Effector CD8-positive, alpha-beta T cell (primary cell): ENCODE measurements at regions not wholly inside any gene's neighbourhood (a gene's known extent, or its start where the extent isn't known, plus 50 kb on each side); places are given as distances from the start of the nearest gene placed in this dataset.
"Not testable (repeated sequence)": the region's sequence is repeated elsewhere in the genome, so short reads cannot be mapped to it uniquely, and the experiment has no call there.

ENCODE experiments used
- DNase-seq: peaks from one replicate; lab custom pipeline; 2025; lab: John Stamatoyannopoulos, UW

DNA sequence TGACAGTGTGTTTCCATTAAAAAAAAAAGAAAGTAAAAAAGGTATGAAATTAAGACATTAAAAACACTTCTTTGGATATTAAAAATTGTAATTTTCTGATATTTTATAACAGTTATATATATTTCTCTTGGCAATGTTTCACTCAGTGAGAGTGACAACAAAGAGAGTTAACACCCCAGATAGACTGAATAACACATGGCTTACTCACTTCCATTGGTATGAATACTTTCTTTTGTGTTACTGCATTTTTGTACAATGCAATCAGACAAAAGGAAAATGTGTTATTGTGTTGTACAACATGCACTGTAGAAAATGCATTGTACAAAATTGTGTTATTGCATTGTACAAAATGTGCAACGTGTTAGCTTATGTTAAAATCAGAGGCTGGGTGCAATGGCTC is 676.6 kb upstream of the AMELY start:
- DNase-seq = not testable (repeated sequence)

DNA sequence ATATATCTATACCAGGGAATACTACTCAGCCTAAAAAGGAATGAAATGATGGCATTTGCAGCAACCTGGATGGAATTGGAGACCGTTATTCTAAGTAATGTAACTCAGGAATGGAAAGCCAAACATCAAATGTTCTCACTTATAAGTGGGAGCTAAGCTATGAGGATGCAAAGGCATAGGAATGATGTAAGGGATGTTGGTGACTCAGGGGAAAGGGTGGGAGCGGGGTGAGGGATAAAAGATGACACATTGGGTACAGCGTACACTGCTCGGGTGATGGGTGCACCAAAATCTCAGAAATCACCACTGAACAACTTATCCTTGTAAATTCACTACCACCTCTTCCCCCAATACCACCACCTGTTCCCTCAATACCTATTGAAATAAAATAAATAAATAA is 651.0 kb upstream of the AMELY start:
- no peak for DNase-seq

- no peak for DNase-seq
These were observed 646.1 kb upstream of the AMELY start for GRCh38 chrY:7557675-7558074.

DNA sequence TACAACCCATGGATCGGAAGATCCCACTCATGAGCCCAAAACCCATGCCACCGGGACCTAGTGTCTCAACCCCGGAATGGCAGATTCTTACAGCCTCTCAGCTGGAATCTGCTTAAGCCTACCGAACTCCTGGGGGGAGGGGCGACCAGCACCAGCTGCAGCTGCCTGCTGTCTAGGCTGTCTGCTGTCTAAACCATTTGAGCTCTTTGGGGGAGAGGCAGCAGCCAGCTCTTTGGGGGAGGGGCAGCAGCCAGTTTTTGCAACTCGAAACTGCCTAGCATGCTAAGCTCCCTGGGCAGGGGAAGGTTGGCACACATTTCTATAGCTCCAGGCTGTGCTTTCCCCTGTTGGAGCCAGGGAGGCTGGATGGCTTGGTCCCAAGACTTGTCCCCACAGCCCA is 643.5 kb upstream of the AMELY start:
- no peak for DNase-seq

DNA sequence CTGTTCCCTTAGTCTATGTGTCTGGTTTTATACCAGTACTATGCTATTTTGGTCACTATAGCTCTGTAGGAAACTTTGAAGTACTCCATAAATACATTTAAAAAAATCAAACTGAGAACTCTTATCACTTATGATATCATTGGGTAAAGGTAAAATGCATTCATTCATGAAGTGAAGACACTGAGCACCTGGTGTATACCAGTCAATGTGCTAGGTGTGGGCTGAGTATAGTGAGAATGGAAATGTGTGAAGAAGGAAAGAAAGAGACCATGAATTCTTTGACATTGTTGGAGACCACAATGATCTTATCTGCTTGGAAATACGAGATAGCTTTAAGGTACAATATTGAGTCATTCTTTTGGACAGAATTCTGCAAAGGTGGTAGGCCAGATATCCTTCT is 633.5 kb upstream of the AMELY start:
- DNase-seq = no peak

DNA sequence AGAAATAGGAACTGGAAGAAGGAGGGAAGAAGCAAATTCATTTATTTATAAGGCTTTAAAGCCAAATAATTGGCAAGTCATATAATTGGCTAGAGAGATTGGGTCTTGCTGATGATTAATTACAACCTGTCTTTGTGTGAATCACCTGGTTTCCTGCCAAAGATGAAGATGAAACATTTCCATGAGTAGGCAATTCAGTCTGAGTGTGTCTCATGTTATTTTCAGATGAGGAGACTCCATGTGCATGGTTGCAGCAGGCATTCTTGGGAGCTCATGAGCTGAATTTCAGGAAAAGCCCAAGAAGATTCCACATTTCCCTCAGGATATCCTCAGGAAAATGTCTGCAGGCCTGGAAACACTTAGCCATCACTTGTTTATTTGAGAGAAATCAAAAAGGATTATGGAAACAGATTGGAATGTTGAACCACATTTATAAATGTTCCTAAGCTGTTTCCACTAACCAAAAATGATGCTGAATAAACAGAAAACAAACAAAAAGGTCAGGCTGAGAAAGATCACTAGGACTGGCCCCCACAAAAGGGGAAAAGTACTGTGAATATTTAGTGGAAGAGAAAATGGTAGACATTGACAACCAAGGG is 632.7 kb upstream of the AMELY start:
- no peak for DNase-seq

DNA sequence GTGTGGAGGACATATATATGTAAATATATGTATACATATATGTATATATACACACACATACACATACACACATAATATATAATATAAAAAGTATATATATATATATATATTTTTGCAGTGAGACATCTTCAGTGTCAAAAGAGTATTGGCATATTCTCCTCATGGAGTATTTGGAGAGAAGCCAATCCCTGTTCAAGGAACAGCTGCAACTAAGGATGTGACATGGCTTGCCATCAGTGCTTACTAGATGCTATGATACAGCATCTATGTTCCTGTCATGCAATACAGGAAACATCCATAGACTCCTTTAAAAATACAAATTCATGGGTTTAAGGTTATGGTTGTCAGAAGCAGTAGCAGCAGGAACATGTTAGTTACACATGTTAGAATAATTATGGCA is 632.0 kb upstream of the AMELY start:
- no peak for DNase-seq

- DNase-seq = no peak
These were observed 630.8 kb upstream of the AMELY start for GRCh38 chrY:7542256-7542858.

GRCh38 chrY:7529396-7529795 is 617.8 kb upstream of the AMELY start:
- DNase-seq = no peak

GRCh38 chrY:7527568-7527967 is 616.0 kb upstream of the AMELY start:
- not testable (repeated sequence) for DNase-seq

GRCh38 chrY:7518387-7518786 is 606.8 kb upstream of the AMELY start:
- no peak for DNase-seq

DNA sequence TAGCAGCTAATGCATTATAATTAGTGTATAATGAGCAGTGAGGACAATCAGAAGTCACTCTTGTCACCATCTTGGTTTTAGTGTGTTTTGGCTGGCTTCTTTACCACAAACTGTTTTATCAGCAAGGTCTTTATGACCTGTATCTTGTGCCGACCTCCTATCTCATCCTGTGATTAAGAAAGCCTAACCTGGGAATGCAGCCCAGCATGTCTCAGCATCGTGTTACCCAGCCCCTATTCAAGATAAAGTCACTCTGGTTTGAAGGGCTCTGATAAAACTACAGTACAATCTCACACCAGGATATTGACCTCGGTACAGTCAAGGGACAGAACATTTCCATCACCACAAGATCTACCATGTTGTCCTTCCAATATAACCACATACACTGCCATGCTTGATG is 604.7 kb upstream of the AMELY start:
- no peak for DNase-seq

DNA sequence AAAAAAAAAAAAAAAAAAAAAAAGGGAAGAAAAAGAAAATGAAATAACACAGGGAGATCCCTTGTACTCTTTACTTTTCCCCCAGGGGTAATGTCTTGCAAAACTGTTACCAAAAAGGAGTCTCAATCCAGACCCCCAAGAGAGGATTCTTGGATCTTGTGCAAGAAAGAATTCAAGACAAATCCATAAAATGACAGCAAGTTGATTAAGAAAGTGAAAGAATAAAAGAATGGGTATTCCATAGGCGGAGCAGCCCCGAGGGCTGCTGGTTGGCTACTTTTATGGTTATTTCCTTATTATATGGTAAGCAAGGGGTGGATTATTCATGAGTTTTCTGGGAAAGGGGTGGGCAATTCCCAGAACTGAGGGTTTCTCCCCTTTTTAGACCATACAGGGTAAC is 604.3 kb upstream of the AMELY start:
- no peak for DNase-seq

DNA sequence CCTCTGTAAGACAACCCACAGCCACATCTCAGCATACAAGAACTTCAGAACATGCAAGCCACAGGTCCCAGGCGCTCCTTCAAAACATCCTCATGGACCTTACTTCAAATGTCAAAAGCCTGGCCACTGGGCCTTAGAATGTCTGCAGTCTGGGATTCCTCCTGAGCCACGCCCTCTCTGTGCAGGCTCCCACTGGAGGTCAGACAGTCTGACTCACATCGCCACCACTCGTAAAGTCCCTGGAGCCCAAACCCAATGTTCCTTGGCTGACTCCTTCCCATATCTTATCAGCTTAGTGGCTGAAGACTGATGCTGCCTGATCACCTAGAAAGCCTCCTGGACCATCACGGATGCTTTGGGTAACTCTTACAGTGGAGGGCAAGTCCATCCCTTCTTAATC is 591.3 kb upstream of the AMELY start:
- no peak for DNase-seq

- DNase-seq = no peak
These were observed 589.7 kb upstream of the AMELY start for GRCh38 chrY:7501236-7501635.

- DNase-seq = no peak
These were observed 584.4 kb upstream of the AMELY start for GRCh38 chrY:7496001-7496400.

DNA sequence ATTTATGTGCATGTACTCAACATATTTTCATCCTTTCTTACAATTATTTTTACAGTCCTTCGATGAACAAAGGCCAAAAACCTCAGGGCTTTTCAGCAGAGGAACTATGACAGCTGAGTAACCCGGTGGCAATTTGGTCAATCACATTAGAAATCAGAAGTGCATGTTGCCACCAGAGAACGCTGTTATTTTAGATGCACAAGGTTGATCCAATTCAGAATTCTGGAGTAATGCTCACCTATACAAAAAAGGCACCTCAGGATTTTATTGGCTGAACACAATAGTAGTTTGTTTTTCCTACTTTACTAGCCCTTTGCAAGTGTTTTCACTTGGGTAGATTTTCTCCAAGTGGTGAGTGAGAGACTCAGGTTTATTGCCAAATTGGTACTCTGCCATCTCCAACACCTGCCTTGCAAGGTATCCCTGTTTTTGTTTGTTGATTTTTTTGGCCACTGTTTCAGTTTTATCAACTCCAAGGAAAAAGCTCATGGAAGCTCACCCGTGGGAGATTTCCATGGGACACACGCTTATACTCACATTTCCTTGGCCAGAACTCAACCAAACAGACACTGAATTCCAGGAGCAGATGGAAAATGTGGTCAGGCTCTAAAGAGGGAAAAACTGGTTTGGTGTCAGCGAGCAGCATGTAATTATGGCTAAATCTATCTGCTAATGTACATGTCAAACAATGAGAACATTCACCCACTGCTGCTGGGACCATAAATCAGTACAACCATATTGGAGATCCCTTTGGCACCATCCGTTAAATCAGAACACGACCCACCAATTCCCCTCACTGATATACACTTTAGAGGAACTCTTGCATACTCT is 573.1 kb upstream of the AMELY start:
- DNase-seq = not testable (repeated sequence)

DNA sequence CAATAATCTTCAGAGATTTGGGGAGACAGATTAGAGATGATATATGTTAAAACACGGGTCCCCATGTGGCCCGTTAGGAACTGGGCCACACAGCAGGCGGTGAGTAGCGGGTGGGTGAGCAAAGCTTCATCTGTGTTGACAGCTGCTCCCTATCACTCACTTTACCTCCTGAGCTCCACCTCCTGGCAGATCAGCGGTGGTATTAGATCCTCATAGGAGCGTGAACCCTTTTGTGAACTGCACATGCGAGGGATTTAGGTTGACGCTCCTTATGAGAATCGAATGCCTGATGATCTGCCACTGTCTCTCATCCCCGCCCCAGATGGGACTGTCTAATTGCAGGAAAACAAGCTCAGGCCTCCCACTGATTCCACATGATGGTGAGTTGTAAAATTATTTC is 560.4 kb upstream of the AMELY start:
- DNase-seq = no peak

- no peak for DNase-seq
These were observed 558.5 kb upstream of the AMELY start for GRCh38 chrY:7470037-7470436.

DNA sequence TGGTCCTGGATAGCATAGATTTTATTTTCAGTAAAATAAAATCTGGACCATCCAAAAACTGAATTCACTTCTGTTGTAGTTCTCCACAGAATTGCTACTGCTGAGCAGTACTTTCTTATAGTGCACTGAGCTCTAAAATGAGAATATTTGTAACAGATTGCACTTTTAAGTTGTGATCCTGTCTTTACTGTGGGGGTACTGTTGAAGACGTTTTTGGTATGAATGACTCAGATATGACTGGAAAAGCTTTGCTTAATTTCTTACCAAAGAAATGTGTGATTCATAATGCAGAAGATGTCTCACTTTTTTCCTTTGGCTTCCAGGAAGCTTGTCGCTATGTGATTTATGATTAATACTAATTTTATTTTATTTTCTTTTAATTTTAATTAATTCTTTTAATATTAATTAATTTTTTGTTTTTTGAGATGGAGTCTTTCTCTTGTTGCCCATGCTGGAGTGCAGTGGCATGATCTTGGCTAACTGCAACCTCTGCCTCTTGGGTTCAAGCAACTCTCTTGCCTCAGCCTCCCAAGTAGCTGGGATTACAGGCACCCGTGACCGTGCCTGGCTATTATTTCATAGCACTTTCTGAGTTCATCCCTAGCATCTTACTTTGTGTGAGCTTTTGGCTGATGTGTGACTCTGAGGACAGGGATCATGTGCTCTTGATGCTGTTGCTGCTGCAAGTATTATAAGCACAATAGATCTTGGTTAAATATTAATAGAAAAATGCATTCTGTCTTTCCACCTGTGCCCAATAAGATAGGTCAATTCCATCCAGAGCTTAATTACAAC is 557.6 kb upstream of the AMELY start:
- no peak for DNase-seq

DNA sequence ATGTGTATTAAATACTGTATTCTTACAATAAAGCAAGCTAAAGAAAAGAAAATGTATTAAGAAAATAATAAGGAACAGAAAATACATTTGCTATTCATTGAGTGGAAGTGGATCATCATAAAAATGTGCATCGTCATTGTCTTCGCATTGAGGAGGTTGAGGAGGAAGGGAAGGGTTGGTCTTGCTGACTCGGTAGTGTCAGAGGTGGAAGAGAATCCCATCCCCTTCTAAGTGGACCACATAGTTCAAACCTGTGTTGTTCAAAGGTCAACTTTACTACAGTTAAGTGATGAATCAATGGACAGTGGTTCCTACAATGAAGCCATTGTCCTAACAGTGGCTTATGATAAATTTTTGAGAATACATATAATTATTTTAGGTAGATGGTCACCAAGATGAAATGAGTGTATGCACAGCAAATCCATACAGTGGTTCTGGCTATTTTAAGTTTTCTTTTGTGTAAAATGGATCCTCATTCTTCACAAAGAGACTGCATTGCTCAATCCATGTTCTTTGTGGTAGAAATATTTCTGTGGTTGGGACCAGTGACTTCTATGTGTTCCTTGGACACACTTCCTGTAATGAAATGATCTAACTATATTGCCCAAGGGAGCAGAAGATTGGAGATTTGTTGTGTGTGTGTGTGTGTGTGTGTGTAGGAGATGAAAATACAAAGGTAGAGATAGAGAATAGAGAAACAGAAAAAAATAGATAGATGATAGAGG is 556.4 kb upstream of the AMELY start:
- DNase-seq = no peak

DNA sequence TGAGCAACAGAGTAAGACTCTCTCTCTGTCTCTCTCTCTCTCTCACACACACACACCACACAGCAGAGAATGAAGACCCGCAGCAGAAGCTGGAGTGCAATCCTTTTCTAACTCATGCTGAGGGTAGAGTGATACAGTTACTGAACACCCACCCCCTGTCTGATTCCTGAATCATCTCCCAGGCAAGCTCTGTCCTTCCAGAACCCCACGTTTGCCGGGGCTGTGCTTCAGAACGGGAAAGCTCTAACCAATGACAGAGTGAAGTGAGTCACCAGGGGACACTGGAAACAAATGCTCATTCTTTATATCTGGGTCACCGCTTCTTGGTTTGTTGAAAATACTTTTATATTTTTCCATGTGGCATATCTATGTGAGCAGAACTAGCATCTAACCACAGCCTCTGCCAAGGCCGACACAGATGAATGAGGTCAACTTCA is 553.7 kb upstream of the AMELY start:
- no peak for DNase-seq
